HS-27A (cell line): ENCODE measurements at regions not wholly inside any gene's neighbourhood (a gene's known extent, or its start where the extent isn't known, plus 50 kb on each side); places are given as distances from the start of the nearest gene placed in this dataset.

Source experiments
- DNase-seq: peaks from one replicate; pipeline ENCODE4 v3.0.0-alpha.2; 2012; ENCODE audit warnings: low read depth, missing footprints

DNA sequence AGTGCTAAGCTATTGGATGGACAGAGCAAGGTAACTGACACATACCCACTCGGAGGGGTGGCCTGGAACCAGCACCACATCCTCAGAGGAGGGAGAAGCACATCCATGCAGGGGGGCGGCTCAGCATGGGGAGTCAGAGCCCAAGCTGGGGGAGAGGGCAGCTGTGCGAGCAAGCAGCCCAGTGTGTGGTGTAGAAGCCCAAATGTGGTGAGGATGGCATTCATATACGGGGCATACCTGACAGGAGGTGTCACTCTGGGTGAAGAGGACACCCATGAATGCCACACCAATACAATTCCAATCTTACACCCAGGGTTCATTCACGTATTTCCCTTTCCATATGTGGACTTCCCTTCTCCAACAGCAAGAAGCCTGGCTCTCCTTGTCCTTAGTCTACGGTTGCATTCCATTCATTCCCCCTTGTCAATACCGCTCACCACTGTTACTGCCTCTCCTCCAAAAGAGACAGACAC is 58.7 kb upstream of the ACAN start:
- DNase-seq: peak; percentile 9

DNA sequence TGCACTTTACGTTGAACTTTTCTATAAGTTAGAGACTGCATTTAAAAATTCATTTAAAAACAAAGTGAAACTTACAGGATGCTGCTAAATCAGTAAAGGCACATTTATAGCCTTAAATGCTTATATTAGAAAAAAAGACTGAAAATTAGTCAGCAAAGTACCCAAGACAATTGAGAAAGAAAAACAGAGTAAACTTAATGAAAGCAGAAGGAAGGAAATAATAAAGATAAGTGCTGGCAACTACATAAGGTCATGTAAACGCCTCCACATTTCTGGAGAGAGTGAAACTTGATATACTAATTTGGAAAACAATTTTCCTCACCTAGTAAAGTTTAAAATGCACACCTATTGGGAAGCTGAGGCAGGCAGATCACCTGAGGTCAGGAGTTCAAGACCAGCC is 58.2 kb upstream of the ACAN start:
- no peak for DNase-seq

DNA sequence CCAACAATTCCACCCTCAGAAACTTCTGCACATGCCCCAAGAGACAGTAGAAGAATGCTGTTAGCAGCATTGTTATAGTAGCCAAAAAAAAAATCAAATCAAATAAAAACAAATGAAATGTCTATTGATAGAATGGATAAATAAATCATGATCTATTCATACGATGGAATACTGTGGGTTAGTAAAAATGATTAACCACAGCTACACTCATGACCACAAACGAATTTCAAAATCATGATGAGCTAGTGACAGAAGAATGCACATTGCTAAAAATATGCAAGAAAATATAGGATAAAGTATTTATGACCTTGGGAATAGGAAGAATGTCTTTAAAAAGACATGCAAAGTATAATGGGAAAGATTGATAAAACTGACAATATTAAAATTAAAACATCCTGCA is 57.5 kb upstream of the ACAN start:
- peak; percentile 49 for DNase-seq

DNA sequence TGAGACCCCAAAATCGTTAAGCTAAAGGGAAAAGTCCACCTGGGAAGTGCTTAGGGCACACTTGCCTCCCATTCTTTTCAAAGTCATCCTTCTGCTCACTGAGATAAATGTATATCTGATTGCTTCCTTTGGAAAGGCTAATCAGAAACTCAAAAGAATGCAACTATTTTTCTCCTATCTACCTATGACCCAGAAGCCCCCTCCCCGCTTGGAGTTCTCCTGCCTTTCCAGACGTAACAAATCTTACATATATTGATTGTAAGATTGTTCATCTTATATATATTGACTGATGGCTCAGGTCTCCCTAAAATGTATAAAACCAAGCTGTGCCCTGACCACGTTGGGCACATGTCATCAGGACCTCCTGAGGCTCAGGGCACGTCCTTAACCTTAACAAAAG is 56.8 kb upstream of the ACAN start:
- DNase-seq: no peak

DNA sequence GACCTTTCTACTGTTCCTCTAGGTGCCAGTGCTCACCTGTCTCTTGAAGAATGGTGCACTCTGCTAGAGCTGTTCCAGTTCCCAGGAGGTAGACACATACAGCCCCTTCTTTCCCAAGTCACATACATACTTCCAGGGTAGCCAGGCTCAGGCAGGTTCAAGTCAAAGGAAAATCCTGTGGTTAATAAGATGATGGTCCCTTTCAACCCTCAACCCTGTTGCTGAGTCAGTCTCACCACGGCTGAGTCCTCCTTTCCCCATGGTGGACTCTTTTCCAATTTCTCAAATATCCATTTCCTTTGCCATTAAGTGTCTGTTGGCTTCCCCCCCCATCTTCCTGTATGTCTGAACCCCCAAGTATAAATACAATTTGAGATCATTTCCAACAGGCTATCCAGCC is 56.1 kb upstream of the ACAN start:
- no peak for DNase-seq

DNA sequence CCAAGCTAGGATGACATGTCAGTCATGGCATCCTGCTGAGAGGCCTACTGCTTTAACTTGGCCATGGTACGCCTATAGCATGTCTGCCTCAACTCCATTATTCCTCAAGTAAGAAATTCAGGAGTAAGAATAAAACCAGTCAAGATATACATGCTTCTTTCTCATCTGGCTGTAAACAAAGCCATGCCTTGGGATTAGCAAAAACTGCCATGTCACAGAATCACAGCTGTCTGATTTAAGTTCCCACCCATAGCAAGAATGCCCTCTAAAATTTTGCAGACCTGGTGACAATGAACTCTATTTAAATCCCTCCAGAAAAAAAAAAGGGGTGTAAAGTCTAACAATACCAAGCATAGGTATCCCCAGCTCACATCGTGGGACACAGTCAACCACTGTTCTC is 55.6 kb upstream of the ACAN start:
- no peak for DNase-seq

DNA sequence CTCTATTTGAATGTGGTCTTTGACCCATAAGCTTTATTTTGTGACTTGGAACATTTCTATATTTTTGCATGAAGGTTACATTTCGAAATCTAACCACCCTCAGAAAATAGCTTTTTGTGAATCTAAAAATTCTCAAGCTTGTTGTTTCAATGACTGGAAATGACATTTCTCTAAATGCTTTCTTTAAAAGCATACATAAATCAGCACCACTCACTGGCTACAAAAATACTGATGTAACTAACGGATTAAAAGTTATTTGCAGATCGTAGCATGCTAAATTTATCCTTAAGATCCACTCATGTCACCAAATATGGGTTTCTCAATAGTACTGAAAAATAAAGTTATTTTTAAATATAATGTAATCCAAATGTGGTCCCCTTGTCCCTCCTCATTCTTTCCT is 55.2 kb upstream of the ACAN start:
- no peak for DNase-seq

DNA sequence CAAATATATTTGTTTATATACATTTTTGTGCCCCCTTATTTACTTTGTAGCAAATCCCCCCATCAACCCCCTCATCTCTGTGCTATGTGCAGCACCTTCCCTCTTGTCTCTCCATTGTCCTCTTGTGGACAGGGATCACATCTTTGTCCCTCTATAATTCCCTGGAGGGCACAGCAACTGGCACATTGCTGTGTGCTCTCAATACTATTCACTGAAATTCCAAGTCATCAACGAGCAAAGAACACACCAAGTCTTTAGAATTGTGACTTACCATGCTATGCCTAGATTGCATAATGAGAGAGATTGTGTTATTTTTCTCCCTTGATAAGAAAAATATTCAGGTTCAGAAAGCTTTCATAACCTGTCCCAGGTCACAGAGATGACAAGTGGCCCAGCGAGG is 54.6 kb upstream of the ACAN start:
- no peak for DNase-seq

DNA sequence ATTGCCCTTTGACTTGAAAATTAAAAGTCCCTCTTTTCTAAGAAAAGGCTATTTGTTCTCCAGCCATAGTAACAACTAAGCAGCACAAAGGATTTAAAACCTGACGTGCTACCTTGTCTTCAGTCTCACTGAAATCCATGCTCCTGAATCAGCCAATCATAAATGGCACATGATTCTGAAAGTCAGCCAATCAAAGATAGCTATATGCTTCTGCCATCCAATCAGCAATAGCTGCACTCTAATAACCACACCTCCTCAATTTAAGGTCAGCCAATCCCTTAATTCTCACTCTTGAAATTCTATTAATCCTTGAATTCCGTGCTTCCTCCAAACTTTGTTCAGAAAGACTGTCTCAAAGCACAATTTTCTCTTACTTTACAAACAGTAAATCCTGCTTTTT is 53.5 kb upstream of the ACAN start:
- no peak for DNase-seq

DNA sequence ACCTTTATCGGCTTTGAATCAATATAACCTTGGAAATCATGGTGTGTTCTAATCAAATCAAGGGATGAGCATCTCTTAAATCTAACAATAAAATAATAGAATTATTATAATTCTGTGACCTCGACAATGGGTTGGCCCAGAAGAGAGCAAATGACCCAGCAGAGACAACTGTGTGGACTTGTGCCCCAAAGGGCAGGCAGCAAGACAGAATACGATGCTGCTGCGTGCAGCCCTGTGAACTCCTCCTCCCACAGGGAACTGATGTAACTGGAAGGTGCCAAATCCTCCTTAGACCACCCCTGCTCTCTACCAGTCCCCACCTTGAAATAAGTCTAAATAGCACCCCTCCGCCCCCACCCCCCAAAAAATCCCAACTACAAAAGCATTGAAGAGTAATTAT is 50.7 kb upstream of the ACAN start:
- DNase-seq: no peak

DNA sequence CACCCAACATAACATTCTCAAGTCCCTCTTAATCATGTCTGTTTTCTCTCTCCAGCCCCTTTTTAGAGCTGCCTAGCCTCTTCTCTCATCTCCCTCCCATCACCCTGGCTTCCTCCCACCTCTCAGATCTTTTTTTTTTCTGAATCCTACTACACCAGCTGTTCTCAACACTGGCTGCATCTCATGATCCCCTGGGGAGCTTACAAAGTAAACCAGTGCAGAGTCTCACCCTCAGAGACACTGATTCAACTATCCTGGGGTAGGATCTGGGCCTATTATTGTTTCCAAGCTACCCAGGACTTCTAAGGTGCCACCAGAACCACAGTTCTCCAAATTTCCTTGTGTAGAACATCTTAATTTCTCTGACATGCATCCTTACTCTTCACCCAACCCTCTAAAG is 50.3 kb upstream of the ACAN start:
- DNase-seq: no peak
